Kidney (tissue), 13 donors: ENCODE measurements at regions not wholly inside any gene's neighbourhood (a gene's known extent, or its start where the extent isn't known, plus 50 kb on each side); places are given as distances from the start of the nearest gene placed in this dataset.

ENCODE experiments used
- DNase-seq, 5 donors: peaks; one replicate each; pipeline ENCODE4 v3.0.0-alpha.2; 2013 to 2020
- FAIRE-seq: peaks from 2 replicates; lab custom pipeline; 2012; peaks lifted over from hg19 to GRCh38; lab: Jason Lieb, UNC
- H3K27ac ChIP-seq, 2 donors: one replicate each; pipeline ENCODE4 v1.7.0; 2013; ENCODE audit warnings: low read depth in 2 of 2, low read length in 2 of 2, inconsistent platforms in 1 of 2
- H3K27me3 ChIP-seq: one replicate; pipeline ENCODE4 v1.7.1; 2013; ENCODE audit warnings: low read length, inconsistent platforms; ENCODE audit not compliant: control insufficient read depth, insufficient read depth
- H3K36me3 ChIP-seq, 3 donors: one replicate each; pipeline versions ENCODE4 v1.7.0 to v1.7.1; 2013; ENCODE audit warnings: low read length in 3 of 3, control low read depth in 1 of 3, inconsistent platforms in 1 of 3; ENCODE audit not compliant: insufficient read depth in 3 of 3, control insufficient read depth in 2 of 3
- H3K4me1 ChIP-seq, 3 donors: one replicate each; pipeline versions ENCODE4 v1.7.0 to v1.7.1; 2013; ENCODE audit warnings: low read length in 3 of 3, inconsistent platforms in 1 of 3, low read depth in 1 of 3; ENCODE audit not compliant: control insufficient read depth in 2 of 3, insufficient read depth in 2 of 3
- H3K4me3 ChIP-seq, 3 donors: one replicate each; pipeline versions ENCODE4 v1.7.0 to v1.8.1; 2013; ENCODE audit warnings: low read length in 3 of 3, control low read depth in 1 of 3, inconsistent platforms in 1 of 3
- H3K9ac ChIP-seq, 3 donors: one replicate each; pipeline versions ENCODE4 v1.7.0 to v1.7.1; 2013; ENCODE audit warnings: low read length in 3 of 3, control low read depth in 1 of 3, inconsistent platforms in 1 of 3
- H3K9me3 ChIP-seq, 3 donors: one replicate each; pipeline versions ENCODE4 v1.7.0 to v1.7.1; 2013; ENCODE audit warnings: low read length in 3 of 3, control low read depth in 1 of 3, inconsistent platforms in 1 of 3; ENCODE audit not compliant: control insufficient read depth in 2 of 3, insufficient read depth in 1 of 3
- CTCF ChIP-seq: IDR thresholded peaks from 3 replicates; pipeline ENCODE4 v1.5.1; 2012; ENCODE audit warnings: mild to moderate bottlenecking, moderate library complexity, borderline replicate concordance; ENCODE audit not compliant: insufficient read depth; ENCODE audit errors: extremely low read depth
- intact Hi-C: fragments of 100-400 bp; cut with DNase I; formaldehyde crosslinking; loops from one replicate; pipeline ENCODE4 v1.11.1; 2022
- donor health status: control.
- donor health status: control.
- donor health status: control.
- donor health status: control.
- donor health status: control.
- donor health status: DM: yes; HTN: yes; CAD: no.
- donor health status: Normal renal cell carcinoma (clear cell type).

GRCh38 chr21:35507181-35507759, 458.2 kb upstream of the RUNX1 start:
- Histone ChIP-seq H3K4me1 (no peaks in the 10 kb centered on the region), H3K9ac (no peak overlapping the region), H3K27me3 (no peaks in the 10 kb centered on the region), H3K36me3 (no peaks in the 10 kb centered on the region), H3K9me3 (no peaks in the 10 kb centered on the region), H3K4me3 (no peak overlapping the region), H3K27ac (no peak overlapping the region)
- TF ChIP-seq CTCF: no peak
- FAIRE-seq: no peak
- intact Hi-C loops: no loop called here
- peak in 2 of 5 donors; percentile 55 to 62 for DNase-seq

GRCh38 chr21:35506771-35507170, 457.7 kb upstream of the RUNX1 start:
- Histone ChIP-seq H3K27ac (no peak overlapping the region), H3K4me3 (no peak overlapping the region), H3K4me1 (no peaks in the 10 kb centered on the region), H3K9ac (no peak overlapping the region), H3K27me3 (no peaks in the 10 kb centered on the region), H3K9me3 (no peaks in the 10 kb centered on the region), H3K36me3 (no peaks in the 10 kb centered on the region)
- DNase-seq: peak in 2 of 5 donors; percentile 7 to 43
- intact Hi-C loops: no loop called here
- TF ChIP-seq CTCF: no peak
- FAIRE-seq: no peak

GRCh38 chr21:35506352-35506751, 457.2 kb upstream of the RUNX1 start:
- Histone ChIP-seq H3K9ac (no peak overlapping the region), H3K4me1 (no peaks in the 10 kb centered on the region), H3K27ac (no peak overlapping the region), H3K9me3 (no peaks in the 10 kb centered on the region), H3K36me3 (no peaks in the 10 kb centered on the region), H3K4me3 (no peak overlapping the region), H3K27me3 (peaks cover under 1% of the 10 kb centered on the region)
- intact Hi-C loops: no loop called here
- TF ChIP-seq CTCF: no peak
- DNase-seq: peak in 2 of 5 donors; percentile 17 to 66
- no peak for FAIRE-seq
